Mucosa of rectum (tissue), 2 donors: ENCODE measurements at regions not wholly inside any gene's neighbourhood (a gene's known extent, or its start where the extent isn't known, plus 50 kb on each side); places are given as distances from the start of the nearest gene placed in this dataset.

Experiments used
- H3K27ac ChIP-seq, 2 donors: one replicate each; pipeline ENCODE4 v1.7.0; 2013; ENCODE audit warnings: inconsistent platforms in 2 of 2, low read depth in 2 of 2, low read length in 2 of 2
- H3K27me3 ChIP-seq, 2 donors: one replicate each; pipeline ENCODE4 v1.7.0; 2013; ENCODE audit warnings: low read length in 2 of 2; ENCODE audit not compliant: control insufficient read depth in 2 of 2, insufficient read depth in 2 of 2
- H3K36me3 ChIP-seq, 2 donors: one replicate each; pipeline ENCODE4 v1.7.0; 2013; ENCODE audit warnings: low read length in 2 of 2; ENCODE audit not compliant: control insufficient read depth in 2 of 2, insufficient read depth in 2 of 2
- H3K4me1 ChIP-seq, 2 donors: one replicate each; pipeline ENCODE4 v1.7.0; 2013; ENCODE audit warnings: low read length in 2 of 2, mild to moderate bottlenecking in 1 of 2; ENCODE audit not compliant: control insufficient read depth in 2 of 2, insufficient read depth in 2 of 2
- H3K4me3 ChIP-seq, 2 donors: one replicate each; pipeline ENCODE4 v1.7.0; 2013; ENCODE audit warnings: low read length in 2 of 2
- H3K9ac ChIP-seq, 2 donors: one replicate each; pipeline ENCODE4 v1.7.0; 2013; ENCODE audit warnings: low read length in 2 of 2, low read depth in 1 of 2, mild to moderate bottlenecking in 1 of 2
- H3K9me3 ChIP-seq, 2 donors: one replicate each; pipeline ENCODE4 v1.7.0; 2013; ENCODE audit warnings: low read length in 2 of 2; ENCODE audit not compliant: control insufficient read depth in 2 of 2
- donor health status: healthy.
- donor health status: Normal muscosa, but diverticular disease.

- Histone ChIP-seq H3K27ac (no peak overlapping the region), H3K9ac (no peak overlapping the region), H3K27me3 (no peaks in the 10 kb centered on the region), H3K4me3 (no peak overlapping the region), H3K9me3 (peaks cover 0 to 2% of the 10 kb centered on the region in 2 donors), H3K4me1 (no peaks in the 10 kb centered on the region), H3K36me3 (no peaks in the 10 kb centered on the region)
Observed at GRCh38 chr14:85205875-85206274, 324.1 kb upstream of the FLRT2 start.

GRCh38 chr14:85214471-85214870, 315.5 kb upstream of the FLRT2 start:
- no peaks in the 10 kb centered on the region for H3K9me3 ChIP-seq
- no peak overlapping the region for H3K4me3 ChIP-seq
- no peak overlapping the region for H3K27ac ChIP-seq
- H3K4me1 ChIP-seq, result no peaks in the 10 kb centered on the region
- no peak overlapping the region for H3K9ac ChIP-seq
- no peaks in the 10 kb centered on the region for H3K36me3 ChIP-seq
- H3K27me3 ChIP-seq, result no peaks in the 10 kb centered on the region

DNA sequence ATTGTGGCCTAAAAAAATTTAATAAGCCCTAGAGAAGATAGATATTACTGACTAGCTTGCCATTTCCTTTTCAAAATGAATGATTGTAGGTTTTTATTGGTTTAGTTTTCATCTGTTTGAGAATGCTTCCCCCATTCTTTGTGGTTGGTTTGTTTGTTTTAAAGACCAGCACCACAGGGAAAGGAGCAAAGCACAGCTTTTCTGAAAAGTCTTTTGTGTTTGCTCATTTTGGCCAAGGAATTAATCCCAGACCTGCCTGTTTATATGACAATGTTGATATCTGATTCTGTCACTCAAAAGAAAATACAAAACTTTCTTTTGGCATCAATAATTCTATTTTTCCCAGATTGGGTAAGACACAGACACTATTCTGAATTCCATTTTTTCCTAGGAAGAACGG, 312.5 kb upstream of the FLRT2 start:
- no peak overlapping the region for H3K9ac ChIP-seq
- H3K4me1 ChIP-seq, result no peaks in the 10 kb centered on the region
- no peaks in the 10 kb centered on the region for H3K36me3 ChIP-seq
- no peaks in the 10 kb centered on the region for H3K9me3 ChIP-seq
- H3K27me3 ChIP-seq, result no peaks in the 10 kb centered on the region
- H3K4me3 ChIP-seq, result no peak overlapping the region
- no peak overlapping the region for H3K27ac ChIP-seq

DNA sequence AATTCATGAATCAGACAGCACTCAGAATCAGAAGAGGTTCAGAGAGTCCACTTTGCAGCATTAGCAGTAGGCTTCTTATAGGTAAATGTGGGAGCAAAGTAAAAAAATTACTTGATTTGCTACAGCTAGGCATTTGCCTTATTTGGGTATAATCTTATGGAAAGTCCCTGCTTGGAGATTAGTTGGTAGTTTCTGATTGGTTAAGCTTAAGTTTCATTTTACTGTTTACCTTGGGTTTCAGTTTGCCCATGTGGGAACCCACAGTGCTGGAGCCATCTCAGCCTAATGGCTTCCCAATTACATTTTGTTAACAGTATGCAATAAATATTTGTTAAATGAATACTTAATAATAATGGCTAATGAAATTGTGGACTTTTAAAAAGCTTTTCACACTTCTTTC, 311.0 kb upstream of the FLRT2 start:
- Histone ChIP-seq H3K4me1 (no peaks in the 10 kb centered on the region), H3K27me3 (no peaks in the 10 kb centered on the region)

DNA sequence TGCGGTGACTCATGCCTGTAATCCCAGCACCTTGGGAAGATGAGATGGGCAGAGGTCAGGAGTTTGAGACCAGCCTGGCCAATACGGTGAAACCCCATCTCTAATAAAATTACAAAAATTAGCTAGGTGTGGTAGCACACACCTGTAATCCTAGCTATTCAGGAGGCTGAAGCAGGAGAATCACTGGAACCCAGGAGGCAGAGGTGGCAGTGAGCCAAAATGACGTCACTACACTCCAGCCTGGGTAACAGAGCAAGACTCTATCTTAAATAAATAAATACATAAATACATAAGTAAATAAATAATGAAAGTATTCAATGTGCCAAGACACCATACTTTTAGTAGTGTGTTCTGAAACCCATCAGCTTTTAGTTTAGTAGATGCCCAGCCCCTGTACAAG, 308.1 kb upstream of the FLRT2 start:
- Histone ChIP-seq H3K36me3 (no peaks in the 10 kb centered on the region), H3K27ac (no peak overlapping the region), H3K9ac (no peak overlapping the region), H3K4me3 (no peak overlapping the region), H3K27me3 (no peaks in the 10 kb centered on the region), H3K9me3 (peaks cover 0 to 3% of the 10 kb centered on the region in 2 donors), H3K4me1 (no peaks in the 10 kb centered on the region)

More for the DNA sequence above, 311.0 kb upstream of the FLRT2 start:
- Histone ChIP-seq H3K4me3 (no peak overlapping the region), H3K27ac (no peak overlapping the region), H3K9ac (no peak overlapping the region), H3K36me3 (no peaks in the 10 kb centered on the region), H3K9me3 (no peaks in the 10 kb centered on the region)

DNA sequence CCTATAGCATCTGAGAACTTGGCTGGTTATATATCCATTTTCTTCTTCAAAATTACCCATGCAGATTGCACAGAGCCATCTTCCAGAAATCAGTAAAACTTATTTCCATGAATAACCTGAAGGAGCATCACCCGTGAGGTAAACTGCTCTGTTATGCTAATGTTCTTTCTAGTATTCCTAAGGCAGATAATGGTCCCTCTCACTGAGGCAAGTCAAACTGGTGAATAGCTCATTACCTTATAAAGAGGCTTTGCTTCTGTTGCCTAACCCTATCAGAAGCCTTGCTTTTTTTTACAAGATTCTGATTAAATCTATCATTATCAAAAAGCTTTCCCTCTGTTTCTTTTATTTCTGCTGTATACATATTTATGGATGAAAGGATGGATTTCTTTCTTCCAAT, 307.6 kb upstream of the FLRT2 start:
- H3K4me3 ChIP-seq, result no peak overlapping the region
- H3K27me3 ChIP-seq, result no peaks in the 10 kb centered on the region
- no peaks in the 10 kb centered on the region for H3K4me1 ChIP-seq
- no peak overlapping the region for H3K9ac ChIP-seq
- H3K9me3 ChIP-seq, result peaks cover 0 to 3% of the 10 kb centered on the region in 2 donors
- no peak overlapping the region for H3K27ac ChIP-seq
- H3K36me3 ChIP-seq, result no peaks in the 10 kb centered on the region

GRCh38 chr14:85223667-85224066, 306.3 kb upstream of the FLRT2 start:
- H3K36me3 ChIP-seq, result no peaks in the 10 kb centered on the region
- H3K4me1 ChIP-seq, result no peaks in the 10 kb centered on the region
- peaks cover 0 to 3% of the 10 kb centered on the region in 2 donors for H3K9me3 ChIP-seq
- H3K9ac ChIP-seq, result no peak overlapping the region
- H3K4me3 ChIP-seq, result no peak overlapping the region
- no peak overlapping the region for H3K27ac ChIP-seq
- no peaks in the 10 kb centered on the region for H3K27me3 ChIP-seq

DNA sequence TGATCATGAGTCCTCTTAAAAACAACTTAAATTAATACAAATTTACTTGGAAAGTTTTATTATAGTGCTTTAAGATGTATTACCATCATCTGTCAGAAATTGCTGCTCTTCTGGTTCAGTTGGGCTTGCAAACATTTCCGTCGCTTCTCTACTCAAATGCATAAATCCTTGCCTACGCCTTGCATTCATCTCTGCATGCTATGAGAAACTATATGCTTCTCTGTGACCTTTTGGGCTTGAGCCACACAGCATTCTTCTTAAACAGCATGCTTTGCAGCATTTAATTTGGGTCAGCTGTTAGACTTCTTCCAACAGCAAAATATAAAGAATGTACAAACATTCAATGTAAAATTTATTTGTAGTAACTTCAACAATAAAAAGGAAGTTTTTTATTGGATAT, 305.7 kb upstream of the FLRT2 start:
- Histone ChIP-seq H3K9me3 (peaks cover 0 to 3% of the 10 kb centered on the region in 2 donors), H3K27ac (no peak overlapping the region)

GRCh38 chr14:85233756-85234155, 296.2 kb upstream of the FLRT2 start:
- H3K4me3 ChIP-seq, result no peak overlapping the region
- H3K27ac ChIP-seq, result no peak overlapping the region
- no peaks in the 10 kb centered on the region for H3K4me1 ChIP-seq
- no peak overlapping the region for H3K9ac ChIP-seq
- no peaks in the 10 kb centered on the region for H3K36me3 ChIP-seq
- H3K27me3 ChIP-seq, result no peaks in the 10 kb centered on the region
- H3K9me3 ChIP-seq, result no peaks in the 10 kb centered on the region

More for the DNA sequence above, 305.7 kb upstream of the FLRT2 start:
- no peak overlapping the region for H3K9ac ChIP-seq
- H3K27me3 ChIP-seq, result no peaks in the 10 kb centered on the region
- no peaks in the 10 kb centered on the region for H3K4me1 ChIP-seq
- H3K36me3 ChIP-seq, result no peaks in the 10 kb centered on the region
- no peak overlapping the region for H3K4me3 ChIP-seq

- Histone ChIP-seq H3K36me3 (no peaks in the 10 kb centered on the region), H3K9ac (no peak overlapping the region), H3K27ac (no peak overlapping the region), H3K4me1 (no peaks in the 10 kb centered on the region), H3K9me3 (no peaks in the 10 kb centered on the region), H3K27me3 (no peaks in the 10 kb centered on the region), H3K4me3 (no peak overlapping the region)
Observed at GRCh38 chr14:85234156-85235025, 295.6 kb upstream of the FLRT2 start.
